ENCODE measurements at regions not wholly inside any gene's neighbourhood (a gene's known extent, or its start where the extent isn't known, plus 50 kb on each side); places are given as distances from the start of the nearest gene placed in this dataset.

DNA sequence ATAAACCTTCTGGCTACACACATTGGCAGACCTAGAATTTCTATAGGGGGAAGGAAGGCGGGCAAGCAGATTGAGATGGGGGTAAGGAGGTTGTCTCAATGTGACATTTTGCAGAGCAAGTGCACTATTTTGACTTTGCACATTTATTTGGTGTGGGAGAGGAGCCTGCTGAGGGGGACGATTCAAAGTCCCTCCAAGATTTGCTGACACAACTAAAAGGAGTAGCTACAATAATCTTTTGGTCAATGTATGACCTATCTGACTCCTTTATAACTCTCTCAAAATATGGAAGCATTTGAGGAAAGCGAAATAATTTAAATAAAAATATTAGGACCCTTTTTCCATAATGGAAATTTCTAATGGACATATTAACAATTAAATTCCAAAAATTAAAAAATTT is 274.9 kb upstream of the PPARGC1A start:
- DNase-seq (ENCODE audit: low spot score) = no peak

GRCh38 chr4:24164054-24164693 is 274.3 kb upstream of the PPARGC1A start:
- no peak for DNase-seq (ENCODE audit: low spot score)

- DNase-seq (ENCODE audit: low spot score) = no peak
These were observed 273.5 kb upstream of the PPARGC1A start for GRCh38 chr4:24163314-24163713.

GRCh38 chr4:24160358-24160757 is 270.5 kb upstream of the PPARGC1A start:
- DNase-seq (ENCODE audit: low spot score) = no peak

DNA sequence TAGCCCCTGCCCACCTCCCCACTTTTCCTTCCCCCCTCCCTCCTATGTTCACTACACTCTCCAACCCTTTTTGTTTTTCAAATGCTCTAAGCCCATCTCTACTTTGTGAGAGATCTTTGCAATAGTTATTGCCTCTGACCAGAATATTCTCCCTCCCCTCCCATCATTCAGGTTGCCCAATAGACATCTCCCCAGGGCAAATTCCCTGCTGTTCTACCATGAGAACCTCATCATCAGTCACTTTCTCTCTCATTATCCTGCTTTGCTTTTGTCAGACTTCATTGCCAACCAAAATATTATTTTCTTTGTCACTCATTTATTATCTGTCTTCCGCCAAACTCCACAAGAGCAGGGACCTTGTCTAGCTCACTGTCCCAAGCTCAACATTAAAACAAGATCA is 268.2 kb upstream of the PPARGC1A start:
- no peak for DNase-seq (ENCODE audit: low spot score)

- DNase-seq (ENCODE audit: low spot score) = no peak
These were observed 260.2 kb upstream of the PPARGC1A start for GRCh38 chr4:24150034-24150433.

DNA sequence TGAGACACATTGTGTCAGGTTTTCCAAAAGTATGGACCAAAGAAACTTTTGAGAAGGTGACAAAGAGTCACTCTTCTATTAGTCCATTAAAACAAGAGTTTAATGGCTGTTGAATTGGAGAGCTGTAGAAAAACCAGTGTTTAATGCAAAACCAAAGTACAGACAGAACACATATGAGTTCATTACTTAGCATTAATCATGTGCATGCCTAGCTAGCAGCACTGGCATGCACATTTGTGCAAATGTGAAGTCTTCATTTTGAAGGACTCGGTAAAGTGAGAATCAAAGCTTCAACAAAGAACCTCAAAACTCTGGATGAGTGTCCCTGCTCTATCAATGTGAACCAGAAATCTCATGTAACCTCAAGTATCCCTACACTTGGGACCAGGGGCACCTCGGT is 256.3 kb upstream of the PPARGC1A start:
- no peak for DNase-seq (ENCODE audit: low spot score)

DNA sequence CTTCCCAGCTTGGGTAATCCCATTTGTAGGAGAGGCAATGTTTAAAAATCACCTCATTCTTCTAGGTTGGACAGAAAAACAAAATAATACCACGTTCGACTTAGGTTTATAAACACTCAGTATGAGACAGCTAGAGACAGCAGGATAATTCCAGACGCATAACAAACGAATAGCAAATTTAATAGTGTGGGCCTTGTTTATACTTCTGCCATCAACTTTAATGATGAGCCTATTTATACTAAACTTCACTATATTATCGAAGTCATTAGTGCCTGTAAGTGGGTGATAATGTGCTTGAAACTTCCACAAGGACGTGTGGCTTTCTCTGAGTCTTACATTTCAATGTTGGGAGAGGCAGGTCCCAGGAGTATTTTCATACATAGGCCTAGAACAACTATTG is 255.7 kb upstream of the PPARGC1A start:
- DNase-seq (ENCODE audit: low spot score) = no peak

- DNase-seq (ENCODE audit: low spot score) = no peak
These were observed 254.5 kb upstream of the PPARGC1A start for GRCh38 chr4:24144381-24144780.

GRCh38 chr4:24143741-24144140 is 253.9 kb upstream of the PPARGC1A start:
- no peak for DNase-seq (ENCODE audit: low spot score)

DNA sequence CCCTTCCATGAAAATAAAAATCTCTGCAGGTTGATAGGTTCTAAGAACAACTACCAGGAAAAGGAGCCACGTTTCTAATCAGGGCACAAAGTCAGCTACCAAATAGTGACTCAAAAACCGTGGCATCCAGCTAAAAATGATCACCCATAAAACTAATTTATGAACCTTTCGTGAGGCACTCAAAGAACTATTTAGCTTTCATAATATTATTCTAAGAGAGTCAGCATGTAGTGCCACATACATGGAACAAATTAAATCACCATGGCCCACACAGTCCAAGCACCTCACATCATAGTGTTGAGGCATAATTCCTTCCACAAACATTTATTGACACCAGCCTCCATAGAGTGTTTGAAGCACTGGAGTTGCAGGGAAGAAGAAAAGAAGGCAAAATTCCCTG is 252.0 kb upstream of the PPARGC1A start:
- DNase-seq (ENCODE audit: low spot score) = no peak

DNA sequence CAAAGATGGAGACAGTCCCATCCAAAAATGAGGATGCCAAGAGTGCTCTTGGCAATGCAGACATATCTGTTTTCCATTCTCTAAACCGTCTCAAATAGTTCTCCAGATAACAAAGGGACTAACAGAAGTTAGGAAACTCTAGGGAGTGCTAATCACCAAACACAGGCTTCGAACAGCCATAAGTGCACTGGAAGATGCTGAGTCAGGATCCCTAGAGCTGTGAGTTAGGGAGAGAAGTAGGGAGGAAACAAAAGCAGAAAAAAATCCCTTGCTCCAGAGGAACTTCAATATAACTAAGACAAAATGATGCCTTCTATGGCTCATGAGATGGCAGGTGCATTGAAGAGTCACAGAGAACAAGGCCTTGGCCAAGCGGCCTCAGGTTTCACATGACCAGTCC is 251.0 kb upstream of the PPARGC1A start:
- DNase-seq (ENCODE audit: low spot score) = no peak

DNA sequence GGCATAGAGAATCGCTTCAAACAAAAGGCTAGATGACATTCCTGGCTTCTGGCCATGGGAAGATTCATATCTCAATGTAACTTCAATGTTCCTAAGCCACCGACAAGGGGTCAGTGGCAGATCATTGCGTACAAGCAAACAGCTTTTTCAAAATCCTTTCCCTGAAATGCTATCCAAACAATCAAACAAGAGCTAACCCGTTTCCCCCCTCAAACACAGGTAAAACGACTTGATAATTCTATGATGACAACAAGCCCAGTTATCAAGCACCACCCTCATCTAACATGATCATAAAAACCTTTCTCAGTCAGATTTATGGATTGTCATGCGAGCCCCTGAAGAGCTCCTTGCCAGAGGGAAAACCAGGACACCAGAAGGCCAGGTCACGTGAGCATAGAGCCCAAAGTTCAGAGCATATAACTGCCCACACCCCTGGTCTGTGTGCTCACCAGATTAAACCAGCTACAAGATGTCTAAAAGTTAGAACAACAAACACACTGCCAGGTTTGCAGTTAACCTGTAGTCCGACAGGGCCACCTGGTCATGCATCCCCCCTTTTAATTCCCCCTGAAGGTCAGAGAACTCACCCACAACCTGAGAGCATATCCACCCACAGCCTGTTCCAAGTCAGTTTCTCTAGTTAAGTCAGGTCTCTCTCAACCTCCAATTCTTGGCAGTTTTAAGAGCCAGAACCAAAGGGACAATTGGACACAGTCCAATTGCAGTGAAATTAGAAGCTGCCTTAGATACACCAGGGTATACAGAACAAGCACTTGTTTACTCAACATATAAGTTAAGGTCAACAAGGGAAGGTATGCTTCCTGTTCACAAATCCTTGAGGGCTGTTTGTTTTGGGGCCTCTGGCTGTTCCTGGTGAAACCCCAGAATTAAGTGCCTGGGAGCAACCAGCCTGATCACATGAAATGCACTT is 248.1 kb upstream of the PPARGC1A start:
- no peak for DNase-seq (ENCODE audit: low spot score)

DNA sequence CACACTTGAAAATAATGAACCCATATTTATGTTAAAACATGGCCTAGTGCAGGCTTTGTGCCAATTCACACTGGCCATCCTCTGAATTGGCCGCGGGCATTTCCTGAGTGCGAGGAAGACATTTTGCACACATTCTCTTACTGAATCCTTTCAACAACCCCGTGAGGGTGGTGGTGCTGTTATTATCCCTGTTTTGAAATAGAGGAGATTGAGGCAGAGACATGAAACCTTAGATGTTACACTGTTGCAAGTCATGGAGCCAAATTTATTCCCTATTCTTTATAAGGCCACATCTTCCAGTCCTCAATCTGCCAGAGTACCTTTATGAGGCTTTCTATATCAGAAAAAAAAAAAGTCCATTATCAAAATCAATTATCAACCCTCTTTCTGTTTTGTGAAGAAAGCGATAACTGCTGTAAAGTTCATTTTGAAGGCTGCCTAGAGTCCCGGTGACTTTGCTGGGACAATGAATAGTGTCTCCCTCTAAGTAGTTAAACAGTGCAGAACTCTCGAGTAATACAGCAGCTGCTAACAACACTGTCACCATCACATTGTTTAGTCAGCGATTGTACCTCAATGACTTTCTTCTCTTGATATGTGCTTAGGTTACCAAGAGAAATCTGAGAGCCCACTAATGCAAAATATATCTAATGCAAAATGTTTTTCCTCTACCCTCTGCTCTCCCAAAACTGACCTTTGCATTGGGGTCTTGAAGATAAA is 242.3 kb upstream of the PPARGC1A start:
- no peak for DNase-seq (ENCODE audit: low spot score)

- no peak for DNase-seq (ENCODE audit: low spot score)
These were observed 240.8 kb upstream of the PPARGC1A start for GRCh38 chr4:24130637-24131036.

DNA sequence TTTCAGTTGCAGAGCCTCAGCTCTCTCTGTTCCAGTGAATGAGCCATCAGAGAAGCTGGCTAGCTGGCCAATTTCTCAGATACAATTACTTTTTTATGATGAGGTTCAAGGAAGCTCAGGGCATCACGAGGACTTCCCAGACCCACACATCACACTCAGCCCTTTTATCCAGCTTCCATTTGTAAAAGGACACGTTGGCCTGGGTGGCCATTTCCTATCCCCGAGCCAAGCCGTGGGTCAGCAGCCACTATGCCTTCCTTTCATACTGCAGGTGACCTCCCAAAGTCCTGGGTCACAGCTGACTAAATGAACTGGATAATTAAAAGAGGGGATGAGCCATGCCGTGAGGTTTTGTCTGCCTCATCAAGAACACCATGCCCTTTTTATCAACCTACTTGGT is 236.9 kb upstream of the PPARGC1A start:
- DNase-seq (ENCODE audit: low spot score) = no peak

DNA sequence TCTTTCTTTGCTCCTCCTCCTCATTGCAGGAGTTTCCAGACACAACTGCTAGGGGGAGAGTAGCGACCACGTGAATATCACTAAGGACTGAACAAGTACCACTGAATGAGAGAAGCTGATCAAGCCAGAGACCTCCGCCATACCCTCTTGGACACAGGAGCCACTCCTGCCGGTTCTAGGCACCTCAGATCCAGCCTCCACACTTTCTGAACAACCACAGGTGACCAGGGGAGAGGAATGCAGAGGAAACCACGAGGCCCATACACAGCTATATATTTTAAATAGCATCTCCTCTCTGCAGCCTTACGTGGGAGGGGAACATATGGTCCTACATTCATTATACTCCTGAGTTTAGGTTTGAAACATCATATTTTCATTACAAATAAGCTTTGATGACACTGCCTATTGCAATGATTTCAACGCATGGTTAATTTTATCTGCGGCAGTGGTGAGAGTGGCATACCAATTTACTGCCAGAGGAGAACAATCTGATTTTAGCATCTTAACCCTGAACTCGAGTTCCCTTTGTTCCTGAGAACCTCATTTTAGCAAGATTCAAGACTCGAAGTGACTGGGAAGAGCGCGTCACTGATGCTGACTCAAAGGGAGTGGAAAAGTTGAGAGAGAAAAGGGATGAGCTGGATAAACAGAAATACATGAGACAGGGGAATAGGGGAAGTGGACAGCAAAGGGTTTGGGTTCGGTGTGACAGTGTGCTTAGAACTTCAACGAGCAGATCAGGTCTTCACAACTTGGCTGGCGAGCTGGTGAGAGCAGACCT is 231.7 kb upstream of the PPARGC1A start:
- DNase-seq (ENCODE audit: low spot score) = no peak

DNA sequence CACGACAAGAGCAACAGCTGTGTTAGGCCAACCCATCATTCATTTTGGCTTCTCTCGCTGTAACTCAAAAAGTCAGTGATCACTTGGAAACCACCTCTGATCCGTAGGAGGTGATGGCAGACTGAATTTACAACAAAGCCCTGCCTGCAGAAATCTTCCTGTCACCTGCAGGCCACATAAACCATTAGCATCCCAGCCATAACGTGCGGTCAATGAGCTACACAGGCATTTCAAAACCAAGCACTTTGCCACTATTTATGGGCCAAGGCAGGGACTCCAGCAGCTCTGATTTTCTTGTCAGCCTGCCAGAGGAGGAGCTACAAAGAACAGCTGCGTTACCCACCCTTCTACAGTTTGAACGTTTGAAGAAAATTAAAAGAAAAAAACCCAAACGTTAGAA is 228.1 kb upstream of the PPARGC1A start:
- DNase-seq (ENCODE audit: low spot score) = peak; percentile 12

DNA sequence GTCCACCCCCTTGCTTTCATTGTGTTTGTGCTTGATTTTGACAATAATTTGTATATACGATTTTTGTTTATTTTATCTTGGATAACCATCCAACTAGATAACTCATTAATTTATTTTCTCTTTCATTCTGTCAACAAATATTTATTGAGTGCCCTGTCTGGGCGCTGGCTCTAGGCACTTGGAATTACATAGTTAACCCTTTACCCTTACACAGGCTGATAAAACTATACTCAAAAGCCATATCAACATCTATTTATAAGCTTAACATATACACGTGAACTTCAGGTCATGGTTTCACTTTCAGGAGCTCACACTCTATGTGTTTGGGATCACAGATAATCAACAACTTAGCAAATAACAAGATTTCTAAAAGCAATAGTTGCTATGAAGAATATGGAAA is 226.3 kb upstream of the PPARGC1A start:
- DNase-seq (ENCODE audit: low spot score) = no peak

DNA sequence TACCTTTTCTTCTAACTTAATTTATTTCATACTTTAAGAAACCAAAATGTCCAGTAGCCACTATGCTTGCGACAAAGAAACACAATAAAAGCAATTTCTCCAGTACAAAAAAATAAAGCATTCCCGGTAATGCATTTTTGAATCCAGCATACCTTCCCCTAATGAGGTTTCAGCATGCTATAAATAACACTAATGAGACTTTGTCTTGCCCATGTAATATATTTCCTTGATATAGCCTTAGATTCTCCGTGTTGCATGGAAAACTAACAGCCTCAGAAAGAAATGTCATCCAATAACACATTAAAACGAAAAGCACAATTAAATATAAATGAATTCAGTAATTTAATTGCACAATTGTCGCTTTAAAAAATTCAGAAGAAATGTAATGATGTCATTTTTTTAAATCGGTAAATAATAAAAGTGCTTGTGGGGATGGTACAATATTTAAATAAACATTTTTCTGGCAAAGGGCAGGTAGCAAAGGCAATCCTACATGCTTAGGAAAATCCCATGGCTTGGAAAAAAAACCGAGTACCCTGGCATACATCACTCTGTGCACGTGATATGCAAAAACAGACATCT is 225.2 kb upstream of the PPARGC1A start:
- DNase-seq (ENCODE audit: low spot score) = no peak

GRCh38 chr4:24114444-24114843 is 224.6 kb upstream of the PPARGC1A start:
- DNase-seq (ENCODE audit: low spot score) = no peak

DNA sequence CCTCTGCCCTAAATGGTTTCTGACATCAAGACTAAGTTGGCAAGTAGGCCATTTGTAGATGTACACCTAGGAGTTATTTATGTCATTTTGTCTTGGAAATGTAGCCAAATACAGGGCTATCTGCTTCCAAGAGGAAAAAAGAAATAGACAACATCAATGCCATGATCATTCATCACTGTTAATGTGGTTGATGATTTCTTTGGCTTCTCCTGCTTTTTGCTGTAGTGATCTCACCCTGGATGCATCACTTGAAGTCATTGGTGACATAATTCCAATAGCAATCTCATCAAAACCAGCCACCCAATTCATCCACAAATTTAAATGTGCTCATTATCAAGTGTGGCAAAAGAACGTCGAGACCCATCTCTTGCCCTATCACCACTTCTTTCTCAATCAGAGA is 222.6 kb upstream of the PPARGC1A start:
- DNase-seq (ENCODE audit: low spot score) = no peak
